ENCODE measurements at regions not wholly inside any gene's neighbourhood (a gene's known extent, or its start where the extent isn't known, plus 50 kb on each side); places are given as distances from the start of the nearest gene placed in this dataset.

DNA sequence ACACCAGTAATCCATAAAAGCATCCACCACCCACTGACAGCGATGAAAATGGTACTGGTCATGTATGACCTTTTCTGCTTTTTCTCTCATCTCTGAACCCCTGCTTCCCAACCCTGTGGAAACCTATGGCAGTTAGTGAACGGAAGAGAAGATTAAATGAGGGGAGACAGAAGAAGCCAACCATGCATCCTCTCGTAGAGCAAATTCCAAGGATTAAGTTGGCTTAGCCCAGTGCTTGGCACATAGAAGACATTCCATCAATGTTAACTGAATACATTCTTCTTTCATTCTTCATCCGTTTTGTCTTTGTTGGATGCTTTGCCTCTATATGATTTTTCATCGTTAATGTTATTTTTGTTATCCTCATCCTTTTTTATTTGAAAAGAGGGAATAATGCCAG, 339.7 kb upstream of the FLRT2 start:
- Histone ChIP-seq H3K9ac (replicated peaks; ENCODE audit: extremely low read depth, insufficient read depth, low read length) (no peak overlapping the region), H3K27me3 (ENCODE audit: control insufficient read depth in 2 of 2, insufficient read depth in 2 of 2, low read length in 2 of 2) (no peaks in the 10 kb centered on the region), H3K9me1 (replicated peaks; ENCODE audit: control insufficient read depth, extremely low read depth, insufficient read depth, low read length) (no peaks in the 10 kb centered on the region), H3K79me2 (ENCODE audit: control insufficient read depth, insufficient read depth, low read length) (no peaks in the 10 kb centered on the region), H3K27ac (ENCODE audit: insufficient read depth, low read depth, low read length) (no peak overlapping the region), H3K4me3 (replicated peaks in 1 of 3; ENCODE audit: insufficient read depth in 1 of 3, low read depth in 1 of 3, low read length in 3 of 3) (no peak overlapping the region), H3K4me2 (ENCODE audit: insufficient read depth, low read length) (no peak overlapping the region), H3K36me3 (ENCODE audit: control insufficient read depth in 2 of 2, extremely low read depth in 1 of 2, insufficient read depth in 2 of 2, low read length in 2 of 2) (no peaks in the 10 kb centered on the region), H4K20me1 (replicated peaks; ENCODE audit: control insufficient read depth, extremely low read depth, insufficient read depth, low read length) (no peaks in the 10 kb centered on the region), H2AFZ (ENCODE audit: low read depth, low read length) (no peak overlapping the region), H3K9me3 (replicated peaks; ENCODE audit: control insufficient read depth, insufficient read depth, low read length) (no peaks in the 10 kb centered on the region), H3K4me1 (ENCODE audit: control insufficient read depth, extremely low read depth, insufficient read depth, low read length) (peaks cover 6% of the 10 kb centered on the region)
- dilution Hi-C loops (cut with MboI; ENCODE audit: extremely low pct_ligation_motif_present, low sequenced_read_pairs) (no loop called here), intact Hi-C loops (cut with micrococcal nuclease) (loop anchor here (10.0 kb wide), 1 partner anchor 225 kb away; no protein-coding TSS in a partner anchor)
- no peak for TF ChIP-seq POLR2AphosphoS5 (IDR thresholded peaks at IDR 0.05; ENCODE audit: insufficient read depth, low read depth, low read length)
- no peak for TF ChIP-seq GATA2 (IDR thresholded peaks at IDR 0.05; ENCODE audit: insufficient read depth, insufficient read length, low read depth, low read length)
- TF ChIP-seq, protein P1, sequence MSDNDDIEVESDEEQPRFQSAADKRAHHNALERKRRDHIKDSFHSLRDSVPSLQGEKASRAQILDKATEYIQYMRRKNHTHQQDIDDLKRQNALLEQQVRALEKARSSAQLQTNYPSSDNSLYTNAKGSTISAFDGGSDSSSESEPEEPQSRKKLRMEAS (IDR thresholded peaks at IDR 0.05; ENCODE audit: insufficient read depth, insufficient read length): no peak
- no peak for TF ChIP-seq FOS (IDR thresholded peaks at IDR 0.05; ENCODE audit: borderline replicate concordance, insufficient read depth, low read length)
- TF ChIP-seq, protein P2, sequence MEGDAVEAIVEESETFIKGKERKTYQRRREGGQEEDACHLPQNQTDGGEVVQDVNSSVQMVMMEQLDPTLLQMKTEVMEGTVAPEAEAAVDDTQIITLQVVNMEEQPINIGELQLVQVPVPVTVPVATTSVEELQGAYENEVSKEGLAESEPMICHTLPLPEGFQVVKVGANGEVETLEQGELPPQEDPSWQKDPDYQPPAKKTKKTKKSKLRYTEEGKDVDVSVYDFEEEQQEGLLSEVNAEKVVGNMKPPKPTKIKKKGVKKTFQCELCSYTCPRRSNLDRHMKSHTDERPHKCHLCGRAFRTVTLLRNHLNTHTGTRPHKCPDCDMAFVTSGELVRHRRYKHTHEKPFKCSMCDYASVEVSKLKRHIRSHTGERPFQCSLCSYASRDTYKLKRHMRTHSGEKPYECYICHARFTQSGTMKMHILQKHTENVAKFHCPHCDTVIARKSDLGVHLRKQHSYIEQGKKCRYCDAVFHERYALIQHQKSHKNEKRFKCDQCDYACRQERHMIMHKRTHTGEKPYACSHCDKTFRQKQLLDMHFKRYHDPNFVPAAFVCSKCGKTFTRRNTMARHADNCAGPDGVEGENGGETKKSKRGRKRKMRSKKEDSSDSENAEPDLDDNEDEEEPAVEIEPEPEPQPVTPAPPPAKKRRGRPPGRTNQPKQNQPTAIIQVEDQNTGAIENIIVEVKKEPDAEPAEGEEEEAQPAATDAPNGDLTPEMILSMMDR (IDR thresholded peaks at IDR 0.05; ENCODE audit: extremely low read depth in 1 of 2, insufficient read depth in 1 of 2, low read depth in 1 of 2, low read length in 2 of 2): no peak
- no peak for TF ChIP-seq EZH2 (IDR thresholded peaks at IDR 0.05; ENCODE audit: borderline replicate concordance, low read depth, low read length, severe bottlenecking)
- DNase-seq (ENCODE audit: low read depth, low spot score) (no peak), FAIRE-seq (no peak)
- CTCF ChIA-PET: no interaction called here
- BruUV-seq (replicated peaks): no TSS peak
- POLR2A ChIA-PET: no interaction called here
